Heart right ventricle (tissue), 16 donors: ENCODE measurements at regions not wholly inside any gene's neighbourhood (a gene's known extent, or its start where the extent isn't known, plus 50 kb on each side); places are given as distances from the start of the nearest gene placed in this dataset.

Experiments
- ATAC-seq, 8 donors: fragments of 200-7000 bp; cut with Tn5 transposase; one replicate each; pipeline ENCODE4 v1.9.1; 2020; ENCODE audit warnings: mild to moderate bottlenecking in 8 of 8, moderate library complexity in 8 of 8, moderate number of reproducible peaks in 1 of 8
- DNase-seq, 2 donors: peaks; one replicate each; pipeline ENCODE4 v3.0.0-alpha.2; 2020
- H3K27ac ChIP-seq, 10 donors: fragments of 200-600 bp; sonication (generic) in 2 of 10; one replicate each; pipeline versions ENCODE4 v1.5.0 to v1.8.0; 2020 to 2022; ENCODE audit warnings: mild to moderate bottlenecking in 3 of 10
- H3K27me3 ChIP-seq, 7 donors: fragments of 200-600 bp; one replicate each; pipeline ENCODE4 v1.8.0; 2021 to 2022; ENCODE audit warnings: mild to moderate bottlenecking in 2 of 7
- H3K36me3 ChIP-seq, 9 donors: fragments of 200-600 bp; sonication (generic) in 1 of 9; one replicate each; pipeline versions ENCODE4 v1.5.0 to v1.8.0; 2020 to 2022; ENCODE audit warnings: mild to moderate bottlenecking in 2 of 9
- H3K4me1 ChIP-seq, 9 donors: fragments of 200-600 bp; sonication (generic) in 1 of 9; one replicate each; pipeline versions ENCODE4 v1.5.0 to v1.8.0; 2020 to 2022; ENCODE audit warnings: mild to moderate bottlenecking in 4 of 9
- H3K4me3 ChIP-seq, 10 donors: fragments of 200-600 bp; sonication (generic) in 2 of 10; one replicate each; pipeline versions ENCODE4 v1.5.0 to v1.8.0; 2020 to 2022; ENCODE audit warnings: mild to moderate bottlenecking in 7 of 10, moderate library complexity in 2 of 10
- H3K9me3 ChIP-seq, 11 donors: fragments of 200-600 bp in 10 of 11; sonication (generic) in 2 of 11; one replicate each; pipeline versions ENCODE4 v1.5.0 to v1.8.0; 2013 to 2022; ENCODE audit warnings: mild to moderate bottlenecking in 2 of 11, control low read depth in 1 of 11, moderate library complexity in 1 of 11
- CTCF ChIP-seq, 9 donors: fragments of 200-600 bp; sonication (generic) in 2 of 9; IDR thresholded peaks; one replicate each; pipeline versions ENCODE4 v1.5.0 to v1.8.0; 2021 to 2022; ENCODE audit warnings: antibody characterized with exemption in 9 of 9, mild to moderate bottlenecking in 5 of 9, moderate library complexity in 1 of 9
- WGBS, 2 donors: extraction: QIAGEN DNeasy Blood & Tissue Kit; methylation state at CpG; one replicate each; pipeline ENCODE4 v1.1.7; 2013; ENCODE audit warnings: inconsistent platforms in 1 of 2; 5-methylcytosine and 5-hydroxymethylcytosine counted together
- intact Hi-C, 10 donors: fragments of 100-400 bp; cut with DNase I; formaldehyde crosslinking; loops; one replicate each; pipeline versions ENCODE4 v1.11.1 to v1.14.2; 2022
- donor health status: Arrhythmogenic right ventricular cardiomyopathy.
- donor health status: ischemic (EF 13 %, LVEDD 7.1; RV severe dilation, severe dysfunction).
- donor health status: healthy with polysubstance abuse.
- donor health status: DM: no; HTN: yes; CAD: no.
- donor health status: DM: no; HTN: no; CAD: no.
- donor health status: ischemic (EF 25% LVEDD 6.9; RV normal size, moderate dysfunction).
- donor health status: ischemic (EF 25% LVEDD 5.7; RV mildly dilated, moderate dysfunction).
- donor health status: healthy.
- donor health status: DM: yes; HTN: yes; CAD: no.
- donor health status: Ischemic cardiomyopathy.
- donor health status: ischemic (EF 35%, LVEDD 5.7; RV mildly dilated, moderate dysfunction).
- donor health status: nonischemic (EF 11% LVEDD 7.7; RV severe dilation, severe dysfunction).
- donor health status: DM: yes; HTN: yes; CAD: no.
- donor health status: PGD.
- donor health status: ischemic (EF 29% LVEDD 5.4; RV normal size, mild dysfunction).
- donor health status: nonischemic (EF 23%, LVEDD 6.1; RV moderate dilation, normal function).

GRCh38 chr20:24722586-24722985 is 226.5 kb upstream of the CST7 start:
- Histone ChIP-seq H3K27ac (no peak overlapping the region), H3K4me1 (no peaks in the 10 kb centered on the region), H3K9me3 (no peaks in the 10 kb centered on the region), H3K36me3 (no peaks in the 10 kb centered on the region), H3K4me3 (no peak overlapping the region), H3K27me3 (peaks cover 0 to 35% (median 6%) of the 10 kb centered on the region in 7 donors)
- no peak for TF ChIP-seq CTCF (IDR thresholded peaks at IDR 0.05)
- DNase-seq (no peak), ATAC-seq (no peak)
- 77 to 81% methylated on average over 1 of the region's 1 CpG for WGBS, 2 donors
- intact Hi-C loops, result no loop called here

- intact Hi-C loops, result no loop called here
- H3K4me1 ChIP-seq, result no peaks in the 10 kb centered on the region
- no peak for DNase-seq
- H3K4me3 ChIP-seq, result no peak overlapping the region
- no peaks in the 10 kb centered on the region for H3K36me3 ChIP-seq
- H3K27me3 ChIP-seq, result peaks cover 0 to 35% (median 8%) of the 10 kb centered on the region in 7 donors
- TF ChIP-seq CTCF (IDR thresholded peaks at IDR 0.05), result no peak
- no peaks in the 10 kb centered on the region for H3K9me3 ChIP-seq
- 26 to 42% methylated on average over 3 of the region's 3 CpGs for WGBS, 2 donors
- no peak for ATAC-seq
- no peak overlapping the region for H3K27ac ChIP-seq
These were observed 225.9 kb upstream of the CST7 start for GRCh38 chr20:24723186-24723585.

GRCh38 chr20:24723647-24724352 is 225.3 kb upstream of the CST7 start:
- Histone ChIP-seq H3K9me3 (no peaks in the 10 kb centered on the region), H3K27me3 (peaks cover 0 to 35% (median 8%) of the 10 kb centered on the region in 7 donors), H3K4me3 (no peak overlapping the region), H3K27ac (no peak overlapping the region), H3K36me3 (no peaks in the 10 kb centered on the region), H3K4me1 (no peaks in the 10 kb centered on the region)
- intact Hi-C loops, result no loop called here
- WGBS, 2 donors, result 48 to 57% methylated on average over 13 of the region's 13 CpGs
- DNase-seq (no peak), ATAC-seq (no peak)
- TF ChIP-seq CTCF (IDR thresholded peaks at IDR 0.05), result no peak

GRCh38 chr20:24724982-24725533 is 224.0 kb upstream of the CST7 start:
- DNase-seq (no peak), ATAC-seq (no peak)
- TF ChIP-seq CTCF (IDR thresholded peaks at IDR 0.05), result no peak
- Histone ChIP-seq H3K4me3 (no peak overlapping the region), H3K27ac (no peak overlapping the region), H3K27me3 (peaks cover 0 to 35% (median 8%) of the 10 kb centered on the region in 7 donors), H3K36me3 (no peaks in the 10 kb centered on the region), H3K4me1 (no peaks in the 10 kb centered on the region), H3K9me3 (no peaks in the 10 kb centered on the region)
- 92 to 94% methylated on average over 5 of the region's 5 CpGs for WGBS, 2 donors
- intact Hi-C loops, result no loop called here
